ENCODE measurements at regions not wholly inside any gene's neighbourhood (a gene's known extent, or its start where the extent isn't known, plus 50 kb on each side); places are given as distances from the start of the nearest gene placed in this dataset.

GRCh38 chr1:184210031-184210430, 158.5 kb downstream of the TSEN15 start:
- DNase-seq = no peak
- no peak overlapping the region for H3K27ac ChIP-seq
- no peaks in the 10 kb centered on the region for H3K9me3 ChIP-seq
- H3K4me1 ChIP-seq = no peaks in the 10 kb centered on the region
- in situ Hi-C loops (cut with MboI; ENCODE audit: low pct_ligation_motif_present in 1 of 4, low pct_unique_long_range_greater_than_20kb in 1 of 4, low sequenced_read_pairs in 3 of 4) (loop anchor here in 2 of 4 donors (25.0 kb wide), 2 partner anchors 123 to 452 kb away; no protein-coding TSS in a partner anchor), intact Hi-C loops (cut with DNase I; ENCODE audit: low total_unique reads) (no loop called here)
- H3K36me3 ChIP-seq = no peaks in the 10 kb centered on the region
- TF ChIP-seq EP300 (IDR thresholded peaks at IDR 0.05; ENCODE audit: low read depth) = no peak
- no peak for TF ChIP-seq POLR2AphosphoS5 (IDR thresholded peaks at IDR 0.05)
- no peak for TF ChIP-seq POLR2A (IDR thresholded peaks at IDR 0.05)
- TF ChIP-seq, protein P1, sequence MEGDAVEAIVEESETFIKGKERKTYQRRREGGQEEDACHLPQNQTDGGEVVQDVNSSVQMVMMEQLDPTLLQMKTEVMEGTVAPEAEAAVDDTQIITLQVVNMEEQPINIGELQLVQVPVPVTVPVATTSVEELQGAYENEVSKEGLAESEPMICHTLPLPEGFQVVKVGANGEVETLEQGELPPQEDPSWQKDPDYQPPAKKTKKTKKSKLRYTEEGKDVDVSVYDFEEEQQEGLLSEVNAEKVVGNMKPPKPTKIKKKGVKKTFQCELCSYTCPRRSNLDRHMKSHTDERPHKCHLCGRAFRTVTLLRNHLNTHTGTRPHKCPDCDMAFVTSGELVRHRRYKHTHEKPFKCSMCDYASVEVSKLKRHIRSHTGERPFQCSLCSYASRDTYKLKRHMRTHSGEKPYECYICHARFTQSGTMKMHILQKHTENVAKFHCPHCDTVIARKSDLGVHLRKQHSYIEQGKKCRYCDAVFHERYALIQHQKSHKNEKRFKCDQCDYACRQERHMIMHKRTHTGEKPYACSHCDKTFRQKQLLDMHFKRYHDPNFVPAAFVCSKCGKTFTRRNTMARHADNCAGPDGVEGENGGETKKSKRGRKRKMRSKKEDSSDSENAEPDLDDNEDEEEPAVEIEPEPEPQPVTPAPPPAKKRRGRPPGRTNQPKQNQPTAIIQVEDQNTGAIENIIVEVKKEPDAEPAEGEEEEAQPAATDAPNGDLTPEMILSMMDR (IDR thresholded peaks at IDR 0.05) = no peak
- H3K27me3 ChIP-seq = no peaks in the 10 kb centered on the region
- WGBS, 2 donors (ENCODE audit: low coverage in 1 of 2) = 47% methylated on average over 2 of the region's 2 CpGs; no CpG with 5 or more reads in 1 of the 2 donors
- H3K4me3 ChIP-seq = no peak overlapping the region

DNA sequence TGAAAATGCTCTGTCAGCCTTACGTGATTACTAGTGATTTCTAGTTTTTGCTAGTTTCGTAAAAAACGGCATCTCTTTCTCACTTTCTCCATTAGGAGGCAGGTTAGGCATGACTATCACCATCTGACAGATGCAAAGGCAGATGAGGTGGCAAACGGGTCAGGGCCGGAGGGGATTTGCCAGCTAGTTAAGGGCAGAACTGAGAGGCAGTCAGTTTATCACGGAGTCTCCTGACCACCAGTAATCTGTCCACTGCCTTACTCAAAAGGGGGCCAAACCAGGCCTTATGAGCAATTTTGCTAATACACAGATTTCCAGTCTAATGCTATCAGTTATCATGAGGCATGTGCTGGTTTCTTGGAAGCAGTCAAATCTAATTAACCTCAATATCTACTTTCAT, 159.3 kb downstream of the TSEN15 start:
- TF ChIP-seq, protein P1 (IDR thresholded peaks at IDR 0.05) = no peak
- TF ChIP-seq POLR2A (IDR thresholded peaks at IDR 0.05) (no peak), POLR2AphosphoS5 (IDR thresholded peaks at IDR 0.05) (no peak), EP300 (IDR thresholded peaks at IDR 0.05; ENCODE audit: low read depth) (no peak)
- WGBS, 2 donors (ENCODE audit: low coverage in 1 of 2) = 77 to 90% methylated on average over 6 of the region's 6 CpGs
- H3K4me1 ChIP-seq = no peaks in the 10 kb centered on the region
- no peak overlapping the region for H3K4me3 ChIP-seq
- H3K9me3 ChIP-seq = no peaks in the 10 kb centered on the region
- in situ Hi-C loops (cut with MboI; ENCODE audit: low pct_ligation_motif_present in 1 of 4, low pct_unique_long_range_greater_than_20kb in 1 of 4, low sequenced_read_pairs in 3 of 4) = loop anchor here in 2 of 4 donors (25.0 kb wide), 2 partner anchors 124 to 451 kb away; no protein-coding TSS in a partner anchor
- intact Hi-C loops (cut with DNase I; ENCODE audit: low total_unique reads) = no loop called here
- no peaks in the 10 kb centered on the region for H3K27me3 ChIP-seq
- H3K36me3 ChIP-seq = no peaks in the 10 kb centered on the region
- H3K27ac ChIP-seq = no peak overlapping the region
- no peak for DNase-seq

GRCh38 chr1:184212649-184213314, 161.3 kb downstream of the TSEN15 start:
- no peaks in the 10 kb centered on the region for H3K36me3 ChIP-seq
- no peak overlapping the region for H3K27ac ChIP-seq
- H3K27me3 ChIP-seq = no peaks in the 10 kb centered on the region
- DNase-seq = no peak
- no peak overlapping the region for H3K4me3 ChIP-seq
- no peaks in the 10 kb centered on the region for H3K9me3 ChIP-seq
- intact Hi-C loops (cut with DNase I; ENCODE audit: low total_unique reads) = no loop called here
- WGBS, 2 donors (ENCODE audit: low coverage in 1 of 2) = 78 to 85% methylated on average over 5 to 7 of the region's 7 CpGs
- no peaks in the 10 kb centered on the region for H3K4me1 ChIP-seq
- TF ChIP-seq POLR2AphosphoS5 (IDR thresholded peaks at IDR 0.05) = no peak
- TF ChIP-seq EP300 (IDR thresholded peaks at IDR 0.05; ENCODE audit: low read depth) = no peak
- TF ChIP-seq POLR2A (IDR thresholded peaks at IDR 0.05) = no peak
- TF ChIP-seq, protein P1 (IDR thresholded peaks at IDR 0.05) = no peak
- in situ Hi-C loops (cut with MboI; ENCODE audit: low pct_ligation_motif_present in 1 of 4, low pct_unique_long_range_greater_than_20kb in 1 of 4, low sequenced_read_pairs in 3 of 4) = loop anchor here in 2 of 4 donors (25.0 kb wide), 2 partner anchors 125 to 450 kb away; no protein-coding TSS in a partner anchor

DNA sequence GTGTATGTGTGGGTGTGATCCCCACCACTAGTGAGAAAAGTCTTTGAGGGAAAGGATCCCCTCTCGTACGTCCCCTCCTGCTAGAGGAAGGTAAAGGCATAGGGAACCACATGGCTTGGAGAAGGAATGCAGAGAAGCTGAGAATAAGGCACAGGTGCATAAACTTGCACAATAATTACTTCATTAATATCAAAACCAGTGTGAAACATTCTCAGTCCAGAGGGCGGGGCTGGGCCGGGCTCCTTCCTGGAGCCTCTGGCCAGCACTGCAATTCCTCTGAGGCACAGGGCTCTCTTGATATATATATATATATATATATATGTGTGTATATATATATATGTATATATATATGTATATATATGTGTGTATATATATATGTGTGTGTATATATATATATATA, 162.6 kb downstream of the TSEN15 start:
- no peak for DNase-seq
- Histone ChIP-seq H3K36me3 (no peaks in the 10 kb centered on the region), H3K27ac (no peak overlapping the region), H3K4me1 (no peaks in the 10 kb centered on the region), H3K9me3 (no peaks in the 10 kb centered on the region), H3K27me3 (no peaks in the 10 kb centered on the region), H3K4me3 (no peak overlapping the region)
- 87% methylated on average over 4 of the region's 4 CpGs; no CpG with 5 or more reads in 1 of the 2 donors for WGBS, 2 donors (ENCODE audit: low coverage in 1 of 2)
- in situ Hi-C loops (cut with MboI; ENCODE audit: low pct_ligation_motif_present in 1 of 4, low pct_unique_long_range_greater_than_20kb in 1 of 4, low sequenced_read_pairs in 3 of 4) = loop anchor here in 2 of 4 donors (25.0 kb wide), 2 partner anchors 127 to 448 kb away; no protein-coding TSS in a partner anchor
- intact Hi-C loops (cut with DNase I; ENCODE audit: low total_unique reads) = no loop called here
- TF ChIP-seq, protein P1 (IDR thresholded peaks at IDR 0.05) = no peak
- TF ChIP-seq POLR2AphosphoS5 (IDR thresholded peaks at IDR 0.05) = no peak
